AG04450 (cell line): ENCODE measurements at regions not wholly inside any gene's neighbourhood (a gene's known extent, or its start where the extent isn't known, plus 50 kb on each side); places are given as distances from the start of the nearest gene placed in this dataset. TPM values are rescaled to one million over a fixed set of nuclear protein-coding genes. Genes with fewer than 3 reads are reported as not detected.
"Not testable (repeated sequence)": the region's sequence is repeated elsewhere in the genome, so short reads cannot be mapped to it uniquely, and the experiment has no call there.

ENCODE experiments used
- CTCF ChIA-PET: fragments of 300-600, 350-600 bp; formaldehyde crosslinking; extraction: SDS; loops from one replicate; lab custom pipeline; 2022; ENCODE audit warnings: antibody characterized with exemption, inconsistent platforms; lab: Charles Lee
- POLR2A ChIA-PET: fragments of 350-600 bp; formaldehyde crosslinking; extraction: SDS; loops from one replicate; lab custom pipeline; 2021; ENCODE audit warnings: antibody characterized with exemption, inconsistent platforms; lab: Yijun Ruan, JAX
- DNase-seq: peaks from one replicate; pipeline ENCODE4 v3.0.0-alpha.2; 2011; ENCODE audit warnings: low read depth, low spot score
- H3K27ac ChIP-seq: one replicate; pipeline ENCODE4 v1.5.1; 2012; ENCODE audit warnings: low read depth, low read length, control low read depth
- H3K27me3 ChIP-seq: one replicate; pipeline ENCODE4 v1.6.0; 2012; ENCODE audit warnings: low read length; ENCODE audit not compliant: control insufficient read depth, insufficient read depth
- H3K4me3 ChIP-seq: 2 replicates; pipeline ENCODE4 v1.5.1; 2011; ENCODE audit warnings: mild to moderate bottlenecking, low read depth, low read length, control low read depth
- H3K9me3 ChIP-seq: 2 replicates; pipeline ENCODE4 v1.5.1; 2012; ENCODE audit warnings: low read length; ENCODE audit not compliant: control insufficient read depth, insufficient read depth
- small RNA-seq: library from RNA; depleted of rRNA; stranded (forward); fragments of <200 nt; gene quantifications from one replicate; pipeline ENCODE3, GENCODE V24; 2012; ENCODE audit warnings: low read depth; ENCODE audit not compliant: insufficient read length
- TF ChIP-seq, protein P1 (sequence below): IDR thresholded peaks from 2 replicates; pipeline ENCODE4 v1.5.1; 2011; ENCODE audit warnings: low read depth, low read length, control low read depth, inconsistent platforms

- H3K4me3 ChIP-seq: no peak overlapping the region
- H3K27ac ChIP-seq: no peak overlapping the region
- no peaks in the 10 kb centered on the region for H3K9me3 ChIP-seq
- POLR2A ChIA-PET: no interaction called here
- TF ChIP-seq, protein P1, sequence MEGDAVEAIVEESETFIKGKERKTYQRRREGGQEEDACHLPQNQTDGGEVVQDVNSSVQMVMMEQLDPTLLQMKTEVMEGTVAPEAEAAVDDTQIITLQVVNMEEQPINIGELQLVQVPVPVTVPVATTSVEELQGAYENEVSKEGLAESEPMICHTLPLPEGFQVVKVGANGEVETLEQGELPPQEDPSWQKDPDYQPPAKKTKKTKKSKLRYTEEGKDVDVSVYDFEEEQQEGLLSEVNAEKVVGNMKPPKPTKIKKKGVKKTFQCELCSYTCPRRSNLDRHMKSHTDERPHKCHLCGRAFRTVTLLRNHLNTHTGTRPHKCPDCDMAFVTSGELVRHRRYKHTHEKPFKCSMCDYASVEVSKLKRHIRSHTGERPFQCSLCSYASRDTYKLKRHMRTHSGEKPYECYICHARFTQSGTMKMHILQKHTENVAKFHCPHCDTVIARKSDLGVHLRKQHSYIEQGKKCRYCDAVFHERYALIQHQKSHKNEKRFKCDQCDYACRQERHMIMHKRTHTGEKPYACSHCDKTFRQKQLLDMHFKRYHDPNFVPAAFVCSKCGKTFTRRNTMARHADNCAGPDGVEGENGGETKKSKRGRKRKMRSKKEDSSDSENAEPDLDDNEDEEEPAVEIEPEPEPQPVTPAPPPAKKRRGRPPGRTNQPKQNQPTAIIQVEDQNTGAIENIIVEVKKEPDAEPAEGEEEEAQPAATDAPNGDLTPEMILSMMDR: no peak
- CTCF ChIA-PET: no interaction called here
- DNase-seq: no peak
- H3K27me3 ChIP-seq: no peaks in the 10 kb centered on the region
These were observed 67.7 kb upstream of the SRD5A3 start for GRCh38 chr4:55278316-55278715.

DNA sequence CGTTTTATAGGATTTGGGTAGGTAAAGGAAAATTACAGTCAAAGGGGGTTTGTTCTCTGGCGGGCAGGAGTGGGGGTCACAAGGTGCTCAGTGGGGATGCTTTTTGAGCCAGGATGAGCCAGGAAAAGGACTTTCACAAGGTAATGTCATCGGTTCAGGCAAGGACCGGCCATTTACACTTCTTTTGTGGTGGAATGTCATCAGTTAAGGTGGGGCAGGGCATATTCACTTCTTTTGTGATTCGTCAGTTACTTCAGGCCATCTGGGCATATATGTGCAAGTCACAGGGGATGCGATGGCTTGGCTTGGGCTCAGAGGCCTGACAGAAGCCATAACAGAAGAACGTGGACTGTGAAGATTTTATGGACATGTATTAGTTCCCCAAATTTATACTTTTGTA is 65.6 kb upstream of the SRD5A3 start:
- H3K9me3 ChIP-seq, H3K27me3 ChIP-seq, POLR2A ChIA-PET, H3K27ac ChIP-seq, CTCF ChIA-PET, H3K4me3 ChIP-seq, DNase-seq: not testable (repeated sequence)

- CTCF ChIA-PET: not testable (repeated sequence)
These were observed 64.8 kb upstream of the SRD5A3 start for GRCh38 chr4:55281118-55281683.

DNA sequence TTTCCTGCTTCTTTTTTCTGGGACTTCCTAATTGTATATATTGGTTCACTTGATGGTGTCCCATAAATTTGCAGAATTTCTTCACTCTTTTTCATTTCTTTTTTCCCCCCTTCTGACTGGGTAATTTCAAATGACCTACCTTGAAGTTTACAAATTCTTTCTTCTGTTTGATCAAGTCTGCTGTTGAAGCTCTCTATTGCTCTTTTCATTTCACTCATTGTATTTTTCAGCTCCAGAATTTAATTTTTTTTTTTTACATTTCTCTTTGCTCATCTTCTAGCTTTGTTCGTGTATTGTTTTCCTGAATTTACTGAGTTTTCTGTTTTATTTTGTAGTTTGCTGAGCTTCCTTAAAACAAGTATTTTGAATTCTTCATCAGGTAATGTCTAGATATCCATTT is 61.7 kb upstream of the SRD5A3 start:
- Histone ChIP-seq H3K9me3 (no peaks in the 10 kb centered on the region), H3K4me3 (no peak overlapping the region), H3K27ac (no peak overlapping the region), H3K27me3 (peaks cover 2% of the 10 kb centered on the region)
- TF ChIP-seq, protein P1: no peak
- ChIA-PET CTCF (no interaction called here), POLR2A (no interaction called here)
- no peak for DNase-seq

More at GRCh38 chr4:55281118-55281683, 64.8 kb upstream of the SRD5A3 start:
- H3K9me3 ChIP-seq, POLR2A ChIA-PET, H3K27ac ChIP-seq, H3K27me3 ChIP-seq, DNase-seq, H3K4me3 ChIP-seq: not testable (repeated sequence)

DNA sequence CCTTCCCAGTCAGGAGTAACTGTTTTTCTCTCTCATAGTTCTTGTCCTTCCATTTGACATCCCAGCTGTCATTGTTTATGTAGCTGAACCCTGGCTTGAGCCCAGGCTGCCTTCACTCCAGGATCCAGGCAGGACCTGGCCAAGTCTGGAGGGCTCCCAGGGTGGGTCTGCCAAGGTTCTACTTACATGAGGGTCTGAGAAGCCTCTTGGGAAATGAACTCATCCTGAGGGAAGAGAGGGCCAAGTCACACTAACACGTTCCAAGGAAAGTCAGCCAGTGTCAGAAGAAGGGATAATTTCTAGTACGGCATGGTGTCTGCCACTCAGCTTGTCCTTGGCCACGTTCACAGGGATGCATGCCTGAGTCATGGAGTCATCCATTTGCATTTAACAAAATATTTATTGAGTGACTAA is 54.8 kb upstream of the SRD5A3 start:
- DNase-seq: no peak
- ChIA-PET CTCF (interaction anchor here (0.6 to 1.3 kb wide), 2 partner anchors 320 to 563 kb away, joined by 3 to 5 read pairs; no protein-coding TSS in a partner anchor), POLR2A (no interaction called here)
- H3K4me3 ChIP-seq: no peak overlapping the region
- no peaks in the 10 kb centered on the region for H3K27me3 ChIP-seq
- H3K9me3 ChIP-seq: no peaks in the 10 kb centered on the region
- TF ChIP-seq, protein P1: no peak
- H3K27ac ChIP-seq: no peak overlapping the region

- CTCF ChIA-PET: no interaction called here
- H3K9me3 ChIP-seq: no peaks in the 10 kb centered on the region
- no peaks in the 10 kb centered on the region for H3K27me3 ChIP-seq
- DNase-seq: no peak
- TF ChIP-seq, protein P1: no peak
- no peak overlapping the region for H3K27ac ChIP-seq
- no peak overlapping the region for H3K4me3 ChIP-seq
- POLR2A ChIA-PET: no interaction called here
These were observed 49.9 kb upstream of the SRD5A3 start for GRCh38 chr4:55296096-55296495.

Small RNAs in the stretch of these regions (small RNA-seq; reads per million reads assigned to genes)
- gene RN7SL822P: not detected
- not detected for gene RNU6-746P
